G401 (cell line): ENCODE measurements at regions not wholly inside any gene's neighbourhood (a gene's known extent, or its start where the extent isn't known, plus 50 kb on each side); places are given as distances from the start of the nearest gene placed in this dataset.
"Not testable (repeated sequence)": the region's sequence is repeated elsewhere in the genome, so short reads cannot be mapped to it uniquely, and the experiment has no call there.

Source experiments
- DNase-seq: peaks from one replicate; pipeline ENCODE4 v3.0.0-alpha.2; 2015; ENCODE audit warnings: low spot score
- in situ Hi-C: cut with HindIII; loops from 2 replicates; pipeline ENCODE4 v1.10.0; 2016; ENCODE audit warnings: low sequenced_read_pairs, mixed read lengths

GRCh38 chr16:88303405-88303804 is 79.4 kb upstream of the ZNF469 start:
- in situ Hi-C loops = no loop called here
- no peak for DNase-seq

GRCh38 chr16:88303890-88304819 is 78.6 kb upstream of the ZNF469 start:
- in situ Hi-C loops = no loop called here
- no peak for DNase-seq

DNA sequence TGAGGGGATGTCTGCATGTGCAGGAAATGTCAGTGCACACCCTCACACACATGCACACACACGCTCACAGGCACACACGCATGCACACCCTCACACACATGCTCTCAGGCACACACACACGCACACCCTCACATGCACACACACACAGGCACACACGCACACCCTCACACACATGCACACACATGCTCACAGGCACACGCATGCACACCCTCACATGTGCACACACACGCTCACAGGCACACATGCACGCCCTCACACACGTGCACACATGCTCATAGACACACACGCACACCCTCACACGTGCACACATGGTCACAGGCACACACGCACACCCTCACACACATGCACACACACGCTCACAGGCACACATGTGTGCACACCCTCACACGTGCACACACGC is 77.6 kb upstream of the ZNF469 start:
- no peak for DNase-seq
- in situ Hi-C loops = no loop called here

DNA sequence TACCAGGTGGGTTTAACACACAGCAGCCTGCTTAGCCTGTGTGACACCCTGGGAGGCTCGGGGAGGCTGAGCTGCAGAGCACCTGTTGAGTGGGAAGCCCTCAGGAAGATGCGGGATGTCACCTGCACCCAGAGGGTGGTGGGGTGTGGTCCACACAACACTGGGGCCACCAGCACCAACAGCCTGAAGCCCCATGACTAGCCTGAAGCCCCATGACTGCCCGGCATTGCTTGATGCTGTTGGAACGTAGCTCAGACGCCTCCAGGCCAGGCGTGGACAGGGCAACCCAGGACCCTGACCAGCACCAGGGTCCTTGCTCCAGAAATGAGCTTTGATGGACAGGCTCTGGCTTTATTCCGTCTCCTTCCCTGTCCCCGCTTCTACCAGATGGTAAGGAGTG is 76.3 kb upstream of the ZNF469 start:
- in situ Hi-C loops = no loop called here
- DNase-seq = no peak

GRCh38 chr16:88306860-88307545 is 75.8 kb upstream of the ZNF469 start:
- DNase-seq = no peak
- in situ Hi-C loops = no loop called here

GRCh38 chr16:88308441-88309173 is 74.2 kb upstream of the ZNF469 start:
- in situ Hi-C loops = no loop called here
- no peak for DNase-seq

- in situ Hi-C loops = no loop called here
- DNase-seq = no peak
These were observed 73.4 kb upstream of the ZNF469 start for GRCh38 chr16:88309174-88309907.

DNA sequence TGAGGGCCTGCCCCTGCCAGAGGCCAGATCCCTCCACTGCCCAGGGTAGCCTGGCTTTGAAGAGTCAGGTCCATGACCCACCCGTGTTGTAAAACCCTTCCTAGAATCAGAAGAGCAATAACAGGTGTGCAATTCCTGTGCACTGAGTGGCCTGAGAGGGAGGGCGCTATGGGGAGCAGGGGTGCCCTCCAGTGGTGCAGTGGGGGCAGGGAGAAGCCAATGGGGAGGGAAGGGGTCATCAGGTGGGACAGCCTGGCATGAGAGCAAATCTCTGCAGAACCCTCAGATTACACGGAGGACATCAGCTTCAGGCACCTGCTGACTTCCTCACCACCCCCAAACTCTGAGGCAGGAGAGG is 72.9 kb upstream of the ZNF469 start:
- no peak for DNase-seq
- in situ Hi-C loops = no loop called here

DNA sequence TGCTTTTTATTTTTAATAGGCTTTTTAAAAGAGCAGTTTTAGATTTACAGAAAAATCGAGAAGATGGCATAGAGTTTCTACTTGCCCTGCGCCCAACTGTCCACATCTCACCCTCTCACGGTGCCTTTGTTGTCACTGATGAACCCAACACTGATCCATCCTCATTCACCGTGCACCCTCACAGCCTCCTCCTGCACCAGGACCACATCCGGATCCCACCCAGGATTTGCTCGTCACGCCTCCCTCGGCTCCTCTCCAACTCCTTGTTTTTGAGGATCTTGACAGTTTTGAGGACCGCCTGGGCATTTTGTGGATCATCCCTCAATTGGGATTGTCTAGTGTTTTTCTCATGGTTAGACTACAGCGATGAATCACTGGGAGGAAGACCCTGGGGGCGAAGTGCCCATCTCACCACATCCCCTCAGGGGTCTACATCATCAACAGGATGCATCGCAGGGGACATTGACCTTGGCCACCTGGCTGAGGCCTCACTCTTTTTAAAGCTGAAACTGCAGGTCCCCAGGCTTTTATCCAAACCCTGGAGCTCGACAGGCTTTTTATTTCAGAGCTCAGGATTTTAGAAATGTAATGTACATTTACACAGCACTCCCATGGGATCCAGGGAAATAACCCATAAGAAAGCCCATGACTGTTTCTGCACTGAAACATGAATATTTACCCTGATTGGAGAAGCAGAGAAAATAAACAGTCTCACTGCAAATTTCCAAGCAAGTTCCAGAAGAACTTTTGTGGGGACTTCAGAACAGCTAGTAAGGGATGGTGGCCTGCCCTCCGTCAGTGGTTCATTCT is 71.8 kb upstream of the ZNF469 start:
- no peak for DNase-seq
- in situ Hi-C loops = no loop called here

- in situ Hi-C loops, DNase-seq: not testable (repeated sequence)
These were observed 70.9 kb upstream of the ZNF469 start for GRCh38 chr16:88311860-88312259.

DNA sequence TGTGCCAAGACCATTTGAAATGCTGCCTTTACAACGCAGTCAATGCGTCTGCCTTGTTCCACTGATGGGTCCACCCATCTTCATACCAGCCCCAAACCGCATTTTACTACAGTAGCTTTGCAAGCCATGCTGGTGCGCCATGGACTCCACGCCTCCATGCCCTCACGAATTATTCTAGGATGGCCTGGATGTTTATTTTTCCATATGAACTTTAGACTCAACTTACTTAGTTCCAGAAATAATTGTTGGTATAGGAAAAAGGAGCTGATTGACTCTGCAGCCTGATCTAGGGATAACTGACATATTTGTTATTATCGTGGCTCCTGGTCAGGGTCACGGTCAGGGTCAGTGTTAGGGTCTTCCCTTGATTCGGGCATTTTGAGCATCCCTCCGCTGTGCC is 70.0 kb upstream of the ZNF469 start:
- in situ Hi-C loops = no loop called here
- no peak for DNase-seq

GRCh38 chr16:88314991-88315542 is 67.7 kb upstream of the ZNF469 start:
- in situ Hi-C loops = no loop called here
- no peak for DNase-seq

GRCh38 chr16:88315543-88316105 is 67.1 kb upstream of the ZNF469 start:
- in situ Hi-C loops = no loop called here

GRCh38 chr16:88316151-88316550 is 66.6 kb upstream of the ZNF469 start:
- no peak for DNase-seq

More at GRCh38 chr16:88315543-88316105, 67.1 kb upstream of the ZNF469 start:
- DNase-seq = no peak

GRCh38 chr16:88316941-88317612 is 65.7 kb upstream of the ZNF469 start:
- in situ Hi-C loops = no loop called here
- no peak for DNase-seq

More at GRCh38 chr16:88316151-88316550, 66.6 kb upstream of the ZNF469 start:
- in situ Hi-C loops = no loop called here

DNA sequence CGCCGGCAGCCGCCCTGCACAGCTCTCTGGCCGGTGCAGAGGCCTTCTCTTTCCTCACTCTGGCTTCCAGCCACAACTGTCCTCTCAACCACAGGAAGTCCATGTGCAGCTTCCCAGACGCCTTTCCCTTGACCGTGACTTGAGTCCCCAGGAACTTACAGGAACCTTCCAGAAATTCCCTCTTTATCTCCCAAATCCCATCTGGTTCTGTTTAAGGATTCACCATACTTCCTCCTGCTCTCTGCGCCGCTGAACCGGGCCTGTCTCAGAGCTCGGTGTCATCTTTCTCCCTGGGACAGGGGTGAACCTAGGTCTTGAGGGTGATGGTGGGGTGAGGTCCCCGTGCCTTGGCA is 65.2 kb upstream of the ZNF469 start:
- in situ Hi-C loops = no loop called here

DNA sequence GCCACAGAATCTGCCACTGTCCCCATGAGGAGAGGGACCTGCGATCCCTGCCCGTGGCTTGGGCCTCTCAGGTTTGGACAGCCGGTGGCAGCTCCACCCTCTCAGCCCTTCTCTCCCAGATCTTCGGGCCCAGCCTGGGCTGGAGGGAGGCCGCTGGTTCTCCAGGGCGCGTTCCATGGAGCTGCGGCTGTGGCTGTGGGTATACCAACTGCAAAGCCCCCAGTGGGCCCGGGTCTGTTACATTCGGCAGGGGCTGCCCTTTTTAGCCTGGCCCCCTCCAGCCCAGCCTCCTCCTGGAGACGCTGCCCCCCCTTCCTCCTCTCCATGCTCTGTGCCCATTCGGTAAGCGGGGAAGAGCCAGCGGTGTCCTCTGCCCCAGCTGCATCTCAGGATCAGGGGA is 64.7 kb upstream of the ZNF469 start:
- in situ Hi-C loops = no loop called here
- DNase-seq = no peak

More for the DNA sequence above, 65.2 kb upstream of the ZNF469 start:
- DNase-seq = no peak
